D721Med (cell line): ENCODE measurements at regions not wholly inside any gene's neighbourhood (a gene's known extent, or its start where the extent isn't known, plus 50 kb on each side); places are given as distances from the start of the nearest gene placed in this dataset.
"Not testable (repeated sequence)": the region's sequence is repeated elsewhere in the genome, so short reads cannot be mapped to it uniquely, and the experiment has no call there.

ENCODE experiments used
- DNase-seq: peaks from one replicate; pipeline ENCODE4 v3.0.0; 2011; ENCODE audit warnings: low spot score; ENCODE audit not compliant: insufficient read length
- FAIRE-seq: peaks from 2 replicates; lab custom pipeline; 2011; peaks lifted over from hg19 to GRCh38; lab: Jason Lieb, UNC
- CTCF ChIP-seq: IDR thresholded peaks from 2 replicates; pipeline ENCODE4 v1.5.1; 2012; ENCODE audit warnings: mild to moderate bottlenecking, control low read depth; ENCODE audit not compliant: insufficient read depth; ENCODE audit errors: missing control alignments

DNA sequence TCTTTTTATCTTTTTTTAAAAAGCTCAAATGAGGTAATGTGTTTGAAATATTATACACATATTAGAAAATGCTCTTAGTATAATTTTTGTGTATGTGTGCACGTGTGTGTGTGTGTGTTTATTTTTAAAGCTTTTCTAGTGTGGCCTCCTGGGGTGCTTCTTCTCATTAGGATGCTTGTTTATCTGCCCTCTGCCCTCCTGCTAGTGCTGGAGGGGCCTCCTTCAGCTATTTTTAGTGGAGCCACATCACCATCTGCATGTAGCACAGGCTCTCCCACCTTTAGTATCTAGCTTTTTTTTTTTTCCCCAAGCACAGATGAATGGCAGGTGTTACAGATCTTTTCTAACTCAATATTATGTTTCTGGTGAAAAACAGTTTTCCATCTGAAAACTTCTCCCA, 155.7 kb upstream of the TMEM229A start:
- FAIRE-seq (no peak), DNase-seq (no peak)

GRCh38 chr7:124187962-124188361, 155.1 kb upstream of the TMEM229A start:
- TF ChIP-seq CTCF: no peak
- FAIRE-seq (no peak), DNase-seq (no peak)

More for the DNA sequence above, 155.7 kb upstream of the TMEM229A start:
- TF ChIP-seq CTCF: no peak

GRCh38 chr7:124183649-124184048, 150.8 kb upstream of the TMEM229A start:
- FAIRE-seq (no peak), DNase-seq (no peak)
- no peak for TF ChIP-seq CTCF

GRCh38 chr7:124179641-124180040, 146.8 kb upstream of the TMEM229A start:
- no peak for FAIRE-seq
- DNase-seq: no peak
- no peak for TF ChIP-seq CTCF

DNA sequence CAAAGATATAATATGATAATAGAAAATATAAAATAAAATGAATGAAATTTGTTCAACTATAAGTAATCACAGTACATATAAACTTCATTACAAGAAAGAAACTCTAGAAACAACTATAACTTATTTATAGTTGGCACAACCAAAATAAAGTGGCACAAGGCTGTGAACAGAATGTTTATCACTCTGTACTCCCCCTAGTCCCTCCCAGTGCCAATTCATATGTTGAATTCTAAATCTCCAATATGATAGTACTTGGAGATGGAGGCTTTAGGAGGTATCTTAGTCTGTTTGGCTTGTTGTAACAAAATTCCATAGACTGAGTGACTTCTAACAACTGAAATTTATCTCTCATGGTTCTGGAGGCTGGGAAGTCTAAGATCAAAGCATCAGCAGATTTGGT, 145.0 kb upstream of the TMEM229A start:
- FAIRE-seq: no peak
- no peak for DNase-seq
- no peak for TF ChIP-seq CTCF

- not testable (repeated sequence) for DNase-seq, FAIRE-seq
These were observed 138.9 kb upstream of the TMEM229A start for GRCh38 chr7:124171812-124172211.

DNA sequence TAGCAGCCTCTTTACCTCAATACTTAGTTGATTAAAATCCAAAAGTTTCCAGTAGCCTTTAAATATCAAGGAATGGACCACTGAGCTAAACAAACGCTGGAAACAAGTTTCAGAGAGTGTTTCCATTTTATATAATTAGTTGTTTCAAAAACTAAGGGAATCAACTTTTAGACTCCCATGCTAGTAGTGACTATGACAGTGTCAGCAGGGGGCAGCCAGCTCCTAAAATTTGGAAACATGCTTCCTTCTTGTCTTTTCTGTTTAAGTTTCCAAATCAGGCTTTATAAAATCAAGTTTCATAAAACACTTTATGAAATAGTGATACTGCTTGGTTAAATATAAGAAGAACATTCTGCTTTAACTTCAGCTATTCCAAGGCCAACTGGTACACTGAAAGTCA, 138.2 kb upstream of the TMEM229A start:
- FAIRE-seq (no peak), DNase-seq (no peak)
- peak; percentile 43 for TF ChIP-seq CTCF

GRCh38 chr7:124168616-124169015, 135.7 kb upstream of the TMEM229A start:
- no peak for TF ChIP-seq CTCF
- FAIRE-seq: no peak
- no peak for DNase-seq
